WERI-Rb-1 (cell line): ENCODE measurements at regions not wholly inside any gene's neighbourhood (a gene's known extent, or its start where the extent isn't known, plus 50 kb on each side); places are given as distances from the start of the nearest gene placed in this dataset.

ENCODE experiments used
- DNase-seq: peaks from one replicate; pipeline ENCODE4 v3.0.0-alpha.2; 2020
- H3K27ac ChIP-seq: fragments of 250-450 bp; sonication (Bioruptor Pico); 2 replicates; pipeline ENCODE4 v1.5.1; 2020; ENCODE audit warnings: mild to moderate bottlenecking, moderate library complexity
- H3K27me3 ChIP-seq: fragments of 250-450 bp; sonication (Bioruptor Pico); 2 replicates; pipeline ENCODE4 v1.5.1; 2021; ENCODE audit warnings: mild to moderate bottlenecking, low read depth, moderate library complexity; ENCODE audit not compliant: insufficient read depth, severe bottlenecking
- H3K36me3 ChIP-seq: fragments of 250-450 bp; sonication (Bioruptor Pico); 2 replicates; pipeline ENCODE4 v1.5.1; 2020; ENCODE audit warnings: mild to moderate bottlenecking, moderate library complexity
- H3K4me3 ChIP-seq: 2 replicates; pipeline ENCODE4 v1.5.1; 2011; ENCODE audit warnings: low read depth, mild to moderate bottlenecking, control low read depth, low read length
- H3K9me3 ChIP-seq: fragments of 250-450 bp; sonication (Bioruptor Pico); 2 replicates; pipeline ENCODE4 v1.5.1; 2021; ENCODE audit warnings: mild to moderate bottlenecking, moderate library complexity; ENCODE audit not compliant: severe bottlenecking
- TF ChIP-seq, protein P1 (sequence below): IDR thresholded peaks from 2 replicates; pipeline ENCODE4 v1.5.1; 2011; ENCODE audit warnings: low read depth, mild to moderate bottlenecking, control low read depth, inconsistent platforms, low read length

GRCh38 chr6:74733830-74734620, 471.8 kb downstream of the COL12A1 start:
- TF ChIP-seq, protein P1, sequence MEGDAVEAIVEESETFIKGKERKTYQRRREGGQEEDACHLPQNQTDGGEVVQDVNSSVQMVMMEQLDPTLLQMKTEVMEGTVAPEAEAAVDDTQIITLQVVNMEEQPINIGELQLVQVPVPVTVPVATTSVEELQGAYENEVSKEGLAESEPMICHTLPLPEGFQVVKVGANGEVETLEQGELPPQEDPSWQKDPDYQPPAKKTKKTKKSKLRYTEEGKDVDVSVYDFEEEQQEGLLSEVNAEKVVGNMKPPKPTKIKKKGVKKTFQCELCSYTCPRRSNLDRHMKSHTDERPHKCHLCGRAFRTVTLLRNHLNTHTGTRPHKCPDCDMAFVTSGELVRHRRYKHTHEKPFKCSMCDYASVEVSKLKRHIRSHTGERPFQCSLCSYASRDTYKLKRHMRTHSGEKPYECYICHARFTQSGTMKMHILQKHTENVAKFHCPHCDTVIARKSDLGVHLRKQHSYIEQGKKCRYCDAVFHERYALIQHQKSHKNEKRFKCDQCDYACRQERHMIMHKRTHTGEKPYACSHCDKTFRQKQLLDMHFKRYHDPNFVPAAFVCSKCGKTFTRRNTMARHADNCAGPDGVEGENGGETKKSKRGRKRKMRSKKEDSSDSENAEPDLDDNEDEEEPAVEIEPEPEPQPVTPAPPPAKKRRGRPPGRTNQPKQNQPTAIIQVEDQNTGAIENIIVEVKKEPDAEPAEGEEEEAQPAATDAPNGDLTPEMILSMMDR = no peak
- Histone ChIP-seq H3K27ac (no peak overlapping the region), H3K36me3 (no peaks in the 10 kb centered on the region), H3K9me3 (no peaks in the 10 kb centered on the region), H3K4me3 (no peak overlapping the region), H3K27me3 (peaks cover 15% of the 10 kb centered on the region)
- no peak for DNase-seq

DNA sequence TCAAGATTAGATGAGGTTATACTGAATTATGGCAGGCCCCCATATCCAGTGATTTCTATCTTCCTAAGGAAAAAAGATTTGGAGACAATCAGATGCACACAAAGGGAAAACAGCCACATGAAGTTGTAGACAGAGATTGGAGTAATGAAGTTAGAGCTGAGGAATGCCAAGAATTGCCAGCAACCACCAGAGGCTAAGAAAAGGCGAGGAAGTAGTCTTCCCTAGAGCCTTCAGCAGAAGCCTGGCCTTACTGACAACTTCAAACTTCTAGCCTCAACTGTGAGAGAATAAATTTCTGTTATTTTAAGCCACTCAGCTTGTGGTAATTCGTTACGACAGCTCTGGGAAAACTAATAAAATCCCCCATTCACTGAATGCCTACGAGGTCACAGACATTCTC, 473.9 kb downstream of the COL12A1 start:
- DNase-seq = no peak

DNA sequence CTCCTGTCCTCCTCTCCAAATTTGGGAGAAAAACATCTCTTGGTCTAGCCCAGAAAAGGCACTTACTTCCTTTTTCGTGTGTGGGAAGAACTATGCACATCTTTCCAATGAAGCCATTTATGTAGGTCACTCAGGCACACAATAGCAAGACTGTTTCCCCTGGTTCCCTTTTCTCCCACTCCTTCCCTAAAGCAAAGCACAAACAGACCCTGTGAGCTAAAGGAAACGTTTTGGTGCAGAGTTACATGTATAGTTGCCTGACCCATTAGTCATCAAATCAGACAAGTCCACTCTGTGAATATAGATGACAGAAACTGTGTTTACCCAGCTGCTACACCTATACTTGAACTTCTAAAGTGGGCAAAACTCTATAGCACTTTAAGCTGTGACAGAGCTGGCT, 474.6 kb downstream of the COL12A1 start:
- TF ChIP-seq, protein P1 = no peak
- Histone ChIP-seq H3K4me3 (no peak overlapping the region), H3K27ac (no peak overlapping the region), H3K9me3 (no peaks in the 10 kb centered on the region), H3K36me3 (no peaks in the 10 kb centered on the region), H3K27me3 (peaks cover 20% of the 10 kb centered on the region)
- DNase-seq = no peak

More for the DNA sequence above, 473.9 kb downstream of the COL12A1 start:
- no peaks in the 10 kb centered on the region for H3K36me3 ChIP-seq
- H3K4me3 ChIP-seq = no peak overlapping the region
- H3K27me3 ChIP-seq = peaks cover 20% of the 10 kb centered on the region
- TF ChIP-seq, protein P1 = no peak
- H3K9me3 ChIP-seq = no peaks in the 10 kb centered on the region
- H3K27ac ChIP-seq = no peak overlapping the region

GRCh38 chr6:74720923-74721322, 484.9 kb downstream of the COL12A1 start:
- TF ChIP-seq, protein P1 = no peak
- H3K27ac ChIP-seq = no peak overlapping the region
- DNase-seq = no peak
- no peaks in the 10 kb centered on the region for H3K9me3 ChIP-seq
- H3K4me3 ChIP-seq = no peak overlapping the region
- no peaks in the 10 kb centered on the region for H3K36me3 ChIP-seq
- peaks cover 6% of the 10 kb centered on the region for H3K27me3 ChIP-seq

DNA sequence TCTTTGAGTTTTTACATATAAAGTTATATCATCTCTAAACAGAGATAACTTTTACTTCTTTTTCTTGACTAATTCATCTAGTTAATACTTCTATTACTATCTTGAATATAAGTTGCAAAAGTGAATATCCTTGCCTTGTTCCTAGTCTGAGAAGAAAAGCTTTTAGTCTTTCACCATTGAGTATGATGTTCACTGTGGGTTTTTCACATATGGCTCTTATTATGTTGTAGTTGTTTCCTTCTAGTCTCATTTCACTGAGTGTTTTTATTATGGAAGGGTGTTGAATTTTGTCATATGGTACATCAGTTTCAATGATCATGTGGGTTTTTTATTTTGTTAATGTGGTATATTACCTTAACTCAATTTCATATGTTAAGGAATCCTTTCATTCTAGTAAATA, 488.3 kb downstream of the COL12A1 start:
- Histone ChIP-seq H3K4me3 (no peak overlapping the region), H3K27ac (no peak overlapping the region), H3K27me3 (peaks cover 3% of the 10 kb centered on the region), H3K36me3 (no peaks in the 10 kb centered on the region), H3K9me3 (no peaks in the 10 kb centered on the region)
- DNase-seq = no peak
- TF ChIP-seq, protein P1 = no peak
